Right cardiac atrium (tissue), 5 donors: ENCODE measurements at regions not wholly inside any gene's neighbourhood (a gene's known extent, or its start where the extent isn't known, plus 50 kb on each side); places are given as distances from the start of the nearest gene placed in this dataset.
"Not testable (repeated sequence)": the region's sequence is repeated elsewhere in the genome, so short reads cannot be mapped to it uniquely, and the experiment has no call there.

Source experiments
- ATAC-seq, 2 donors: fragments of 200-7000 bp; cut with Tn5 transposase; one replicate each; pipeline versions ENCODE4 v1.8.0 to v1.9.1; 2020; ENCODE audit warnings: moderate library complexity in 2 of 2, mild to moderate bottlenecking in 1 of 2
- DNase-seq, 3 donors: peaks; one replicate each; pipeline ENCODE4 v3.0.0-alpha.2; 2020
- H3K27ac ChIP-seq: one replicate; pipeline ENCODE4 v1.5.1; 2013; ENCODE audit warnings: mild to moderate bottlenecking, low read length, control low read depth, moderate library complexity
- H3K27me3 ChIP-seq: one replicate; pipeline ENCODE4 v1.6.1; 2013; ENCODE audit not compliant: control insufficient read depth, insufficient read depth
- H3K4me1 ChIP-seq: one replicate; pipeline ENCODE4 v1.6.1; 2013; ENCODE audit warnings: low read length; ENCODE audit not compliant: control insufficient read depth, insufficient read depth
- H3K4me3 ChIP-seq: one replicate; pipeline ENCODE4 v1.5.1; 2013; ENCODE audit warnings: low read length, control low read depth
- H3K9me3 ChIP-seq: one replicate; pipeline ENCODE4 v1.6.1; 2013; ENCODE audit warnings: low read length; ENCODE audit not compliant: control insufficient read depth
- whole genome bisulfite sequencing: extraction: QIAGEN DNeasy Blood & Tissue Kit; methylation state at CpG from one replicate; pipeline ENCODE4 v1.1.7; 2013; 5-methylcytosine and 5-hydroxymethylcytosine counted together
- intact Hi-C, 4 donors: fragments of 100-400 bp; cut with DNase I; formaldehyde crosslinking; loops; one replicate each; pipeline versions ENCODE4 v1.11.0 to v1.14.0; 2022 to 2023
- donor health status: healthy with polysubstance abuse.
- donor health status: DM: no; HTN: yes; CAD: no.
- donor health status: DM: no; HTN: no; CAD: no.
- donor health status: DM: no; HTN: yes; CAD: no; lungs with severe emphysema.
- donor health status: DM: yes; HTN: yes; CAD: no.

DNA sequence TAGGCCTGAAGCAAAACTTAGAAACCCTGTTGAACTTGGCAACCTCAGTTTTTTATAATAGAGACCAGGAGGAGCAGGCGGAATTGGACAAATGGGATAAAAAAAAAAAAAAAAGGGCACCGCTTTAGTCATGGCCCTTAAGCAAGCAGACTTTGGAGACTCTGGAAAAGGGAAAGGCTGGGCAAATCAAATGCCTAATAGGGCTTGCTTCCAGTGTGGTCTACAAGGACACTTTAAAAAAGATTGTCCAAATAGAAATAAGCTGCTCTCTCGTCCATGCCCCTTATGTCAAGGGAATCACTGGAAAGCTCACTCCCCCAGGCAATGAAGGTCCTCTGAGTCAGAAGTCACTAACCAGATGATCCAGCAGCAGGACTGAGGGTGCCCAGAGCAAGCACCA lies 229.0 kb upstream of the CWC22 start:
- H3K27me3 ChIP-seq, H3K4me1 ChIP-seq, ATAC-seq, H3K4me3 ChIP-seq, H3K27ac ChIP-seq, H3K9me3 ChIP-seq, intact Hi-C loops, DNase-seq: not testable (repeated sequence)
- 87% methylated on average over 3 of the region's 3 CpGs for WGBS

DNA sequence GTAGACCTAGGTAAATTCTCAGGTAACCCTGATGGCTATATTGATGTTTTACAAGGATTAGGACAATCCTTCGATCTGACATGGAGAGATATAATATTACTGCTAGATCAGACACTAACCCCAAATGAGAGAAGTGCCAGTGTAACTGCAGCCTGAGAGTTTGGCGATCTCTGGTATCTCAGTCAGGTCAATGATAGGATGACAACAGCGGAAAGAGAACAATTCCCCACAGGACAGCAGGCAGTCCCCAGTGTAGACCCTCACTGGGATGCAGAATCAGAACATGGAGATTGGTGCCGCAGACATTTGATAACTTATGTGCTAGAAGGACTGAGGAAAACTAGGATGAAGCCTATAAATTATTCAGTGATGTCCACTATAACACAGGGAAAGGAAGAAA lies 228.4 kb upstream of the CWC22 start:
- H3K4me3 ChIP-seq, H3K27me3 ChIP-seq, ATAC-seq, H3K4me1 ChIP-seq, DNase-seq, intact Hi-C loops, H3K9me3 ChIP-seq, H3K27ac ChIP-seq: not testable (repeated sequence)
- 91% methylated on average over 4 of the region's 4 CpGs for WGBS

DNA sequence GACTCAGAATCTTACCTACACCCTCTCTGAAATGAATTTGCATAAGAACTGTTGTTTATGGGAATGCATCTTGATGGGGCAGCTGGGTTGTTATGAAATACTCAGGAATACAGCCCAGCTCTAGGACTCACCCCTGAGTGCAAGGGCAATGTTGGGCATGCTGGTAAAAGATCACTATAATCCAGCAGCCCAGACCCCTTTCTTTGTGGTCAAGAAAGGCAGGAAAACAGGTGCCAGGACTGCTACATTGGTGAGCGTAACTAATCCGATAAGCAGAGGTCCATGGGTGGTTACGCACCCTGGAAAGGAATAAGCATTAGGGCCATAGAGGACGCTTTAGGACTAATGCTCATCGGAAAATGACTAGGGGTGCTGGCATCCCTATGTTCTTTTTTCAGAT lies 227.9 kb upstream of the CWC22 start:
- WGBS: 97% methylated on average over 5 of the region's 5 CpGs
- H3K27ac ChIP-seq, H3K4me1 ChIP-seq, DNase-seq, H3K27me3 ChIP-seq, ATAC-seq, H3K4me3 ChIP-seq, intact Hi-C loops, H3K9me3 ChIP-seq: not testable (repeated sequence)

DNA sequence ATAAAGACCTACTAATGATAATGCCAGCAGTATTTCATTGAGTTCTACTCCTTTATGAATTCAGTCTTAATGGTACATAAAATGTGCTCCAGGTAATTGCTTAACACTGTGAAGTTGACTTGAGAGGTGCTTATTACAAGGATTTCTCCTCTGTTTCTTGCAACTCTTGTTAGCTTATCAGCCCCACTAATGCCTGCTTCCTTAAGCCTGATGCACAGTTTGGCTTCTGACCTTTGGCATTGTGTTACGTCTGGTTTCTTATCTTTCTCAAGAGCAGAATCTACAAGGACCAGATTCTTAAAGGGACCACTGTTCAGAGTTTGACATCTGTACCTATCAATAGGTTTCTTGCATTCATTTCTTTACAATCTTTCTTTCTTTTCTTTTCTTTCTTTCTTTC lies 223.9 kb upstream of the CWC22 start:
- Histone ChIP-seq H3K4me1 (no peaks in the 10 kb centered on the region), H3K9me3 (no peaks in the 10 kb centered on the region), H3K27me3 (no peaks in the 10 kb centered on the region), H3K4me3 (no peak overlapping the region), H3K27ac (no peak overlapping the region)
- no peak for DNase-seq
- intact Hi-C loops: no loop called here
- WGBS: 14% methylated on average over 1 of the region's 1 CpG
- ATAC-seq: no peak

DNA sequence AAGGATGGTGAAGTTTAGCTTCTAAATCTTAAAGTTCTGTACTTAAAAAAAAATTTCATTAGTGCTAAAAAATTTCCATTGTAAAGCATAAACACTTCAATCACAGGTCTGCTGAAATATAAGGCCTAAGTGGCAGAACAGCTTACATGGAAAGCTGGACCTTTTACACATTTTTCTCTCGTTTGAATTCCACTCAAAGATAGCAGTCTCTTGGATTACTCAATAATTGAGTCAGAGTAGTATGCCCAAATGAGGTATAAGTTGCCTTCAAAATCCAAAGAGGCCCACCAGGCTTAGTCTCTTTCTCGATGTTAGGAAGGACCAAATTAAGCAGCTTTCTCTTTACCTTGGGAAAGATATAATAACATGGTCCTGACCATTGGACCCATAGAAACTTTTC lies 220.4 kb upstream of the CWC22 start:
- Histone ChIP-seq H3K9me3 (peaks cover 2% of the 10 kb centered on the region), H3K27me3 (no peaks in the 10 kb centered on the region), H3K4me3 (no peak overlapping the region), H3K27ac (no peak overlapping the region), H3K4me1 (no peaks in the 10 kb centered on the region)
- ATAC-seq: no peak
- no peak for DNase-seq
- WGBS: 69% methylated on average over 2 of the region's 2 CpGs
- intact Hi-C loops: no loop called here

- intact Hi-C loops: no loop called here
- ATAC-seq: no peak
Observed at GRCh38 chr2:180225118-180225517, 218.0 kb upstream of the CWC22 start.

DNA sequence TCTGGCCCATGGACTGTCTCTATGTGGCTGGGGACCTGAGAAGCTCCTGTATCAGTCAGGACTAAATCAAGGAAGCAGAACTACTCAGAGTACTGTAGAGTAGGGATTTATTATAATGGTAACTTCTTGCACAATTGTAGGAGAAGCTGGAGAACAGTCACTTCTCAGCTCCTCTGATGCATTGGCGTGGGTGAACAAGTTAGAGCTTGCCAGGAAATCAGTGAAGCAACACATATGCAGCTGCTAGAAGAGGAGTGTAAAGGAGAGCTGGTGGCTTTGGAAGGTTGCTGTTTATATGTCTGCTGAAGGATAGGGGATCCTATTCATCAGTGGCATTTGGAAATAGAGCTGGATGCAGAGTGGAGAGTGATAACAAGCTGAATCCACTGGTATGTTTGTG lies 215.5 kb upstream of the CWC22 start:
- Histone ChIP-seq H3K27ac (no peak overlapping the region), H3K9me3 (peaks cover 2% of the 10 kb centered on the region), H3K4me3 (no peak overlapping the region), H3K27me3 (no peaks in the 10 kb centered on the region), H3K4me1 (no peaks in the 10 kb centered on the region)
- intact Hi-C loops: no loop called here
- 43% methylated on average over 1 of the region's 1 CpG for WGBS
- DNase-seq: peak in 2 of 3 donors; percentile 13 to 30
- peak; percentile 86 to 92 for ATAC-seq

More at GRCh38 chr2:180225118-180225517, 218.0 kb upstream of the CWC22 start:
- Histone ChIP-seq H3K27me3 (no peaks in the 10 kb centered on the region), H3K9me3 (peaks cover 2% of the 10 kb centered on the region), H3K4me1 (no peaks in the 10 kb centered on the region), H3K27ac (no peak overlapping the region), H3K4me3 (no peak overlapping the region)
- no peak for DNase-seq

GRCh38 chr2:180219491-180219890 lies 212.4 kb upstream of the CWC22 start:
- intact Hi-C loops: no loop called here
- peak in 1 of 3 donors; percentile 22 for DNase-seq
- Histone ChIP-seq H3K27ac (no peak overlapping the region), H3K4me1 (no peaks in the 10 kb centered on the region), H3K9me3 (no peaks in the 10 kb centered on the region), H3K27me3 (no peaks in the 10 kb centered on the region), H3K4me3 (no peak overlapping the region)
- 78% methylated on average over 1 of the region's 1 CpG for WGBS
- ATAC-seq: no peak

DNA sequence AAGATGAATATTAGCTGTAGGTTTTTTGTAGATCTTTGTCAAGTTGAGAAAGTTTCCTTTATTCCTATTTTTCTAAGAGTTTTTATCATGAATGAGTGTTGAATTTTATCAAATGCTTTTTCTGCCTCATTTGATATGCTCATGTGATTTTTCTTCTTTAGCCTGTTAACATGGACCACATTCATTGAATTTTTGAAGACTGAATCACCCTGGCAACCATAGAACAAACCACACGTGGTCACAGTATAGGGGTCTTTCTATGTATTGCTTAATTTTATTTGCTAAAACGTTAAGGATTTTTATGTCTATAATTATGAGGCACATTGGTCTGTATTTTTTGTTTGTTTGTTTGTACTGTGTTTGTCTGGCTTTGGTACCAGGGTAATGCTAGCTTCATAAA lies 201.7 kb upstream of the CWC22 start:
- intact Hi-C loops: no loop called here

DNA sequence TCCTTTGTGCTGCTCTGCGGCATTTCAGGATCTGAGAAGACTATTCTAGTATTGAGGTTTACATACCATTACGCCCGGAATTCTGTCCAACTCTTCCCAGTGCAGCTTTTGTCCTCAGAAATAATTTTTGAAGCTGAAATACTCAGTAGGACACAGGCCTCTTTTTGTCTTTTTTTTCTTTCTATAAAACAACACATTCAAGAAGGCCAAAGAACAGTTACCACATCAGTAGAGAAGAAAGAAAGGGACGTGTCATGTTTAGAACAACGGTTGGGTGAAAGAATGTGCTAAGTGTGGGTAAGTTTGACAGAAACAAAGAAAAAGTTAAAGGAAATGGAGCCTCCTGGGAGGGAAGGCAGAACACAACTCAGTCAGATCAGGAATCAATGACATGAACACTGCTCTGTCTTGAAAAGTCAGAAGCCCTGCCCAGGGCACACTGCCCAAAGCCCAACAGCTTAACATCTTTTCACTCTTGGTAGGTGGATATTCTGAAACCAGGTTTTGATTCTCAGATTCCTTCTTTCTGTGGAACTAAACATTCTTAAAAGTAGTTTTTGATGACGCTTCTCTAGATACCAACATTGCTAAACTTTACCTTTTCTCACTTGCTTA lies 198.6 kb upstream of the CWC22 start:
- no peak overlapping the region for H3K4me3 ChIP-seq
- no peak overlapping the region for H3K27ac ChIP-seq
- intact Hi-C loops: no loop called here

More for the DNA sequence above, 201.7 kb upstream of the CWC22 start:
- WGBS: 44% methylated on average over 2 of the region's 2 CpGs
- no peaks in the 10 kb centered on the region for H3K27me3 ChIP-seq
- ATAC-seq: no peak
- no peak for DNase-seq
- H3K9me3 ChIP-seq: no peaks in the 10 kb centered on the region
- no peaks in the 10 kb centered on the region for H3K4me1 ChIP-seq
- no peak overlapping the region for H3K4me3 ChIP-seq
- H3K27ac ChIP-seq: no peak overlapping the region

DNA sequence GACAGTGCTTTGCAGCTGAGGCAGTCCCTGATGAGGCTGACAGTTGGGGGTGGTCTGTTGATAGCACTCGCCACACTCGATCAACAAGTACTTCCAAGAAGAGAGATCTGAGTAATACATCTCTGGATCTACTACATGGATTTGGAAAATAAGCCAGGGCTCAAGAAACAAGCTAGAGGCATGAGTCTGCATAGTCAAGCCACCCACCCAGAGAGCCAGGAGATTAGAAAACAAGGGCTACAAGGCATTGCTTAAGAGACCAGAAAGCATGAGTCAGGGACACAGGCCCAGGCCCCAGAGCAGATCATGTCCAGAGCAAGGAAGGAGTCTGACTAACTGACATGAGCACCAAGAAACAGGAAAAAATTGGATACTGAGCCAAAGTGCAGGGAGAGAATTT lies 196.9 kb upstream of the CWC22 start:
- H3K9me3 ChIP-seq: no peaks in the 10 kb centered on the region
- H3K27me3 ChIP-seq: no peaks in the 10 kb centered on the region
- intact Hi-C loops: no loop called here
- H3K4me3 ChIP-seq: no peak overlapping the region
- H3K27ac ChIP-seq: peak overlapping the region; percentile 8
- H3K4me1 ChIP-seq: no peaks in the 10 kb centered on the region
- DNase-seq (peak; percentile 61 to 73 (median 63)), ATAC-seq (peak; percentile 95)
- WGBS: 80% methylated on average over 2 of the region's 2 CpGs

More for the DNA sequence above, 198.6 kb upstream of the CWC22 start:
- Histone ChIP-seq H3K4me1 (no peaks in the 10 kb centered on the region), H3K27me3 (no peaks in the 10 kb centered on the region), H3K9me3 (no peaks in the 10 kb centered on the region)
- no peak for DNase-seq
- 73% methylated on average over 6 of the region's 6 CpGs for WGBS
- no peak for ATAC-seq

- Histone ChIP-seq H3K27me3 (no peaks in the 10 kb centered on the region), H3K4me1 (no peaks in the 10 kb centered on the region), H3K27ac (no peak overlapping the region), H3K4me3 (no peak overlapping the region), H3K9me3 (no peaks in the 10 kb centered on the region)
- WGBS: 28% methylated on average over 7 of the region's 7 CpGs
- peak; percentile 78 to 91 for ATAC-seq
- no peak for DNase-seq
- intact Hi-C loops: no loop called here
Observed at GRCh38 chr2:180202467-180202951, 195.4 kb upstream of the CWC22 start.
